GM11168 (cell line): ENCODE measurements at regions not wholly inside any gene's neighbourhood (a gene's known extent, or its start where the extent isn't known, plus 50 kb on each side); places are given as distances from the start of the nearest gene placed in this dataset.

Source experiments
- in situ Hi-C: fragments of 300-500 bp; cut with MboI; formaldehyde crosslinking; loops from one replicate; pipeline ENCODE4 v1.12.0; 2022; ENCODE audit warnings: low sequenced_read_pairs; ENCODE audit not compliant: unreplicated experiment

- in situ Hi-C loops = no loop called here
Observed at GRCh38 chr21:41689289-41689583, 77.6 kb downstream of the RIPK4 start.

- in situ Hi-C loops = no loop called here
Observed at GRCh38 chr21:41687633-41688032, 79.2 kb downstream of the RIPK4 start.

- in situ Hi-C loops = no loop called here
Observed at GRCh38 chr21:41686664-41687063, 80.2 kb downstream of the RIPK4 start.

- in situ Hi-C loops = no loop called here
Observed at GRCh38 chr21:41685511-41686149, 81.2 kb downstream of the RIPK4 start.

- in situ Hi-C loops = no loop called here
Observed at GRCh38 chr21:41684381-41685245, 82.2 kb downstream of the RIPK4 start.

GRCh38 chr21:41683815-41684214 lies 83.0 kb downstream of the RIPK4 start:
- in situ Hi-C loops = no loop called here

GRCh38 chr21:41682719-41683179 lies 84.1 kb downstream of the RIPK4 start:
- in situ Hi-C loops = no loop called here

- in situ Hi-C loops = no loop called here
Observed at GRCh38 chr21:41681939-41682718, 84.7 kb downstream of the RIPK4 start.

GRCh38 chr21:41681348-41681801 lies 85.5 kb downstream of the RIPK4 start:
- in situ Hi-C loops = no loop called here

- in situ Hi-C loops = no loop called here
Observed at GRCh38 chr21:41680444-41681347, 86.2 kb downstream of the RIPK4 start.

- in situ Hi-C loops = no loop called here
Observed at GRCh38 chr21:41678924-41679318, 87.9 kb downstream of the RIPK4 start.

- in situ Hi-C loops = no loop called here
Observed at GRCh38 chr21:41678016-41678923, 88.6 kb downstream of the RIPK4 start.

GRCh38 chr21:41677671-41678015 lies 89.2 kb downstream of the RIPK4 start:
- in situ Hi-C loops = no loop called here

- in situ Hi-C loops = no loop called here
Observed at GRCh38 chr21:41676198-41676597, 90.7 kb downstream of the RIPK4 start.

- in situ Hi-C loops = no loop called here
Observed at GRCh38 chr21:41675574-41675973, 91.3 kb downstream of the RIPK4 start.

GRCh38 chr21:41674402-41674801 lies 92.5 kb downstream of the RIPK4 start:
- in situ Hi-C loops = no loop called here

- in situ Hi-C loops = no loop called here
Observed at GRCh38 chr21:41673596-41674335, 93.1 kb downstream of the RIPK4 start.

GRCh38 chr21:41673071-41673470 lies 93.8 kb downstream of the RIPK4 start:
- in situ Hi-C loops = no loop called here
